ENCODE measurements at regions not wholly inside any gene's neighbourhood (a gene's known extent, or its start where the extent isn't known, plus 50 kb on each side); places are given as distances from the start of the nearest gene placed in this dataset.

DNA sequence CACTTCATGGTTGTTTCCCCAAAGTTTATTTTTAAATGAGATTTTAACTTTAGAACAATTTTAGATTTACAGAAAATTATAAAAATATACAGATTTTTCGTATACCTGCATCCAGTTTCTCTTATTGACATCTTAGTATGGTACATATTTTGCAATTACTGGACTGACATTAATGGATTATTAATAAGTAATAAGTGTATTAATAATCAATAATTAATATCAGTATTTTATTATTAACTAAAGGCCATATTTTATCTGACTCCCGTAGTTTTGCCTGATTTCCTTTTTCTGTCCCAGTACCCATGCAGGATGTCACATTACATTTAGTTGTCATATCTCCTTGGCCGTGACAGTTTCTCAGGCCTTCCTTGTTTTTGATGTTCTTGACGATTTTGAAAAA, 307.0 kb downstream of the C6orf118 start:
- Histone ChIP-seq H3K79me2 (ENCODE audit: insufficient read depth) (no peaks in the 10 kb centered on the region), H2AFZ (no peak overlapping the region), H3K36me3 (ENCODE audit: low read depth) (no peaks in the 10 kb centered on the region), H3K9me3 (ENCODE audit: low read depth) (no peaks in the 10 kb centered on the region), H3K9me2 (ENCODE audit: insufficient read depth) (no peaks in the 10 kb centered on the region), H3K4me1 (ENCODE audit: insufficient read depth) (no peaks in the 10 kb centered on the region), H3K9ac (no peak overlapping the region), H3K4me3 (no peak overlapping the region), H3K27me3 (replicated peaks; ENCODE audit: insufficient read depth) (no peaks in the 10 kb centered on the region), H4K20me1 (ENCODE audit: insufficient read depth) (no peaks in the 10 kb centered on the region), H3F3A (ENCODE audit: insufficient read depth) (no peaks in the 10 kb centered on the region), H3K27ac (no peak overlapping the region), H3K4me2 (ENCODE audit: unreplicated experiment) (no peak overlapping the region)
- in situ Hi-C loops (cut with MboI) = no loop called here
- WGBS, 2 experiments (ENCODE audit: low coverage in 1 of 2, low lambda C conversion rate in 2 of 2, missing lambda C conversion rate in 2 of 2) = 65 to 67% methylated on average over 4 of the region's 4 CpGs
- TF ChIP-seq EZH2 (IDR thresholded peaks at IDR 0.05; ENCODE audit: insufficient read depth, poor library complexity, severe bottlenecking) (no peak), EZH2phosphoT487 (IDR thresholded peaks at IDR 0.05; ENCODE audit: insufficient read depth, low read depth) (no peak)
- no peak for DNase-seq

- H3K79me2 ChIP-seq (ENCODE audit: insufficient read depth) = no peaks in the 10 kb centered on the region
- H3K9ac ChIP-seq = no peak overlapping the region
- H3K9me3 ChIP-seq (ENCODE audit: low read depth) = no peaks in the 10 kb centered on the region
- H3K36me3 ChIP-seq (ENCODE audit: low read depth) = no peaks in the 10 kb centered on the region
- no peak for DNase-seq
- in situ Hi-C loops (cut with MboI) = no loop called here
- H3K4me1 ChIP-seq (ENCODE audit: insufficient read depth) = no peaks in the 10 kb centered on the region
- no peaks in the 10 kb centered on the region for H3K9me2 ChIP-seq (ENCODE audit: insufficient read depth)
- no peaks in the 10 kb centered on the region for H4K20me1 ChIP-seq (ENCODE audit: insufficient read depth)
- H2AFZ ChIP-seq = no peak overlapping the region
- TF ChIP-seq EZH2 (IDR thresholded peaks at IDR 0.05; ENCODE audit: insufficient read depth, poor library complexity, severe bottlenecking) (no peak), EZH2phosphoT487 (IDR thresholded peaks at IDR 0.05; ENCODE audit: insufficient read depth, low read depth) (no peak)
- no peak overlapping the region for H3K27ac ChIP-seq
- no peaks in the 10 kb centered on the region for H3F3A ChIP-seq (ENCODE audit: insufficient read depth)
- no peak overlapping the region for H3K4me2 ChIP-seq (ENCODE audit: unreplicated experiment)
- 85 to 88% methylated on average over 11 to 30 of the region's 33 CpGs for WGBS, 2 experiments (ENCODE audit: low coverage in 1 of 2, low lambda C conversion rate in 2 of 2, missing lambda C conversion rate in 2 of 2)
- no peaks in the 10 kb centered on the region for H3K27me3 ChIP-seq (replicated peaks; ENCODE audit: insufficient read depth)
- no peak overlapping the region for H3K4me3 ChIP-seq
Measured at GRCh38 chr6:165001502-165002157, 307.8 kb downstream of the C6orf118 start.

DNA sequence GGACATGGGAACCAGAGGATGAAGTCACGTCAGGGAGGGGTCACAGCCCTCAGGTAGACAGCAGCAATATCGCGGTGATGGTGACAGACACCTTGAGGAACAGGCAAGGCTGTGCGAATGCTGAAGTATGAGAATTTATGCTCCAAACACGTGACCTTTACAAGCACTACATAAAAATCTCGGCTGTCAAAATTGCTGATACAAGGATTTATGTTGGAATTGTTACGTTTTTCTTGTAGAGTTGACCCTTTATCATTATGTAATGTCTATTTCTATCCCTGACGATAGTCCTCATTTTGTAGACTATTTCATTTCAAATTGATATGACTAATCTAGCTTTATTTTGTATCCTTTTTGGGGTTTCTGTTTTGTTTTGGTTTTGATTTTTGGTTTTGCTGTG, 311.1 kb downstream of the C6orf118 start:
- 66 to 71% methylated on average over 8 of the region's 8 CpGs for WGBS, 2 experiments (ENCODE audit: low coverage in 1 of 2, low lambda C conversion rate in 2 of 2, missing lambda C conversion rate in 2 of 2)

GRCh38 chr6:164996838-164997237, 312.6 kb downstream of the C6orf118 start:
- peak overlapping the region; percentile 64 for H2AFZ ChIP-seq
- no peak for DNase-seq

More for the DNA sequence above, 311.1 kb downstream of the C6orf118 start:
- Histone ChIP-seq H3K9me3 (ENCODE audit: low read depth) (no peaks in the 10 kb centered on the region), H3K27me3 (replicated peaks; ENCODE audit: insufficient read depth) (no peaks in the 10 kb centered on the region), H4K20me1 (ENCODE audit: insufficient read depth) (no peaks in the 10 kb centered on the region), H3K79me2 (ENCODE audit: insufficient read depth) (no peaks in the 10 kb centered on the region), H3K9me2 (ENCODE audit: insufficient read depth) (no peaks in the 10 kb centered on the region), H3K27ac (no peak overlapping the region), H3K4me1 (ENCODE audit: insufficient read depth) (no peaks in the 10 kb centered on the region), H3K4me3 (no peak overlapping the region), H3K4me2 (ENCODE audit: unreplicated experiment) (no peak overlapping the region), H2AFZ (no peak overlapping the region; the same call in 1 of the 2 replicates), H3F3A (ENCODE audit: insufficient read depth) (no peaks in the 10 kb centered on the region), H3K36me3 (ENCODE audit: low read depth) (no peaks in the 10 kb centered on the region), H3K9ac (no peak overlapping the region)
- no peak for DNase-seq
- in situ Hi-C loops (cut with MboI) = no loop called here
- TF ChIP-seq EZH2phosphoT487 (IDR thresholded peaks at IDR 0.05; ENCODE audit: insufficient read depth, low read depth) = no peak
- no peak for TF ChIP-seq EZH2 (IDR thresholded peaks at IDR 0.05; ENCODE audit: insufficient read depth, poor library complexity, severe bottlenecking)

More at GRCh38 chr6:164996838-164997237, 312.6 kb downstream of the C6orf118 start:
- Histone ChIP-seq H3K4me2 (ENCODE audit: unreplicated experiment) (no peak overlapping the region), H3K9me3 (ENCODE audit: low read depth) (no peaks in the 10 kb centered on the region), H3K4me1 (ENCODE audit: insufficient read depth) (0 out of 2 replicates have a peak, but pooled peaks cover 2% of the 10 kb centered on the region), H3K36me3 (ENCODE audit: low read depth) (no peaks in the 10 kb centered on the region), H4K20me1 (ENCODE audit: insufficient read depth) (no peaks in the 10 kb centered on the region), H3F3A (ENCODE audit: insufficient read depth) (no peaks in the 10 kb centered on the region), H3K27ac (no peak overlapping the region), H3K4me3 (no peak overlapping the region), H3K9me2 (ENCODE audit: insufficient read depth) (no peaks in the 10 kb centered on the region), H3K79me2 (ENCODE audit: insufficient read depth) (no peaks in the 10 kb centered on the region), H3K9ac (no peak overlapping the region), H3K27me3 (replicated peaks; ENCODE audit: insufficient read depth) (no peaks in the 10 kb centered on the region)
- TF ChIP-seq EZH2phosphoT487 (IDR thresholded peaks at IDR 0.05; ENCODE audit: insufficient read depth, low read depth) (no peak), EZH2 (IDR thresholded peaks at IDR 0.05; ENCODE audit: insufficient read depth, poor library complexity, severe bottlenecking) (no peak)
- WGBS, 2 experiments (ENCODE audit: low coverage in 1 of 2, low lambda C conversion rate in 2 of 2, missing lambda C conversion rate in 2 of 2) = 12 to 16% methylated on average over 6 of the region's 6 CpGs
- in situ Hi-C loops (cut with MboI) = no loop called here
